ENCODE measurements at regions not wholly inside any gene's neighbourhood (a gene's known extent, or its start where the extent isn't known, plus 50 kb on each side); places are given as distances from the start of the nearest gene placed in this dataset.

DNA sequence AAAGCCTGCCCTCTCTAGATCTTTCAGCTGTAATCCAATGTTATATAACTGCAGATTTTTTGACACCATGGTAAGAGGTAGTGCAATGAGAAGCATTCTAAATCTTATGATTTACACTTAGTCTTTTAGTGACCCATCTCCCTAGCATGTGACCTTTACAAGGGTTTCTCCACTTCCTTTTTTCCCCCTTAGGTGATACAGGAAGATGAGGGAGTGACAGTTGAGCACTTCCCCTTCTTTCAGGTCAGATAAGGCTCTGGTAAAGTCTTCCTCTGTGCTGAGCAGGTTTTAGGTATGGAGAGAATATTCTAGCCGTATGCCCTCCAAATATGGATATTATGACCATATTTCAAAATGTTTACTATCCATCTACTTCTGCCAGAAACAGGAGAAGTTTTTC, 753.6 kb downstream of the JRKL start:
- Histone ChIP-seq H3K4me2 (no peak overlapping the region), H3K27me3 (ENCODE audit: insufficient read depth, low read depth) (no peaks in the 10 kb centered on the region), H3K4me3 (no peak overlapping the region), H3K36me3 (ENCODE audit: low read depth) (no peaks in the 10 kb centered on the region), H4K20me1 (ENCODE audit: insufficient read depth) (no peaks in the 10 kb centered on the region), H3K27ac (no peak overlapping the region), H3K79me2 (ENCODE audit: low read depth) (no peaks in the 10 kb centered on the region), H2AFZ (no peak overlapping the region), H3K9me2 (ENCODE audit: insufficient read depth) (no peaks in the 10 kb centered on the region), H3K4me1 (replicated peaks; ENCODE audit: insufficient read depth) (no peaks in the 10 kb centered on the region), H3F3A (ENCODE audit: insufficient read depth, low read depth) (no peaks in the 10 kb centered on the region), H3K9me3 (ENCODE audit: insufficient read depth, low read depth) (no peaks in the 10 kb centered on the region; the same call in 1 of the 2 replicates)
- intact Hi-C loops (cut with micrococcal nuclease; ENCODE audit: unreplicated experiment), result no loop called here
- no peak for DNase-seq
- ChIA-PET POLR2A (ENCODE audit: unreplicated experiment) (interaction anchor here (0.7 kb wide), 1 partner anchor 154 kb away, joined by 3 read pairs; no protein-coding TSS in a partner anchor), CTCF (no interaction called here)
- TF ChIP-seq, protein P1, sequence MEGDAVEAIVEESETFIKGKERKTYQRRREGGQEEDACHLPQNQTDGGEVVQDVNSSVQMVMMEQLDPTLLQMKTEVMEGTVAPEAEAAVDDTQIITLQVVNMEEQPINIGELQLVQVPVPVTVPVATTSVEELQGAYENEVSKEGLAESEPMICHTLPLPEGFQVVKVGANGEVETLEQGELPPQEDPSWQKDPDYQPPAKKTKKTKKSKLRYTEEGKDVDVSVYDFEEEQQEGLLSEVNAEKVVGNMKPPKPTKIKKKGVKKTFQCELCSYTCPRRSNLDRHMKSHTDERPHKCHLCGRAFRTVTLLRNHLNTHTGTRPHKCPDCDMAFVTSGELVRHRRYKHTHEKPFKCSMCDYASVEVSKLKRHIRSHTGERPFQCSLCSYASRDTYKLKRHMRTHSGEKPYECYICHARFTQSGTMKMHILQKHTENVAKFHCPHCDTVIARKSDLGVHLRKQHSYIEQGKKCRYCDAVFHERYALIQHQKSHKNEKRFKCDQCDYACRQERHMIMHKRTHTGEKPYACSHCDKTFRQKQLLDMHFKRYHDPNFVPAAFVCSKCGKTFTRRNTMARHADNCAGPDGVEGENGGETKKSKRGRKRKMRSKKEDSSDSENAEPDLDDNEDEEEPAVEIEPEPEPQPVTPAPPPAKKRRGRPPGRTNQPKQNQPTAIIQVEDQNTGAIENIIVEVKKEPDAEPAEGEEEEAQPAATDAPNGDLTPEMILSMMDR (conservative IDR thresholded peaks at IDR 0.05), result no peak
- no peak for TF ChIP-seq EZH2 (IDR thresholded peaks at IDR 0.05; ENCODE audit: low read depth)
- BruUV-seq (replicated peaks), result no TSS peak

DNA sequence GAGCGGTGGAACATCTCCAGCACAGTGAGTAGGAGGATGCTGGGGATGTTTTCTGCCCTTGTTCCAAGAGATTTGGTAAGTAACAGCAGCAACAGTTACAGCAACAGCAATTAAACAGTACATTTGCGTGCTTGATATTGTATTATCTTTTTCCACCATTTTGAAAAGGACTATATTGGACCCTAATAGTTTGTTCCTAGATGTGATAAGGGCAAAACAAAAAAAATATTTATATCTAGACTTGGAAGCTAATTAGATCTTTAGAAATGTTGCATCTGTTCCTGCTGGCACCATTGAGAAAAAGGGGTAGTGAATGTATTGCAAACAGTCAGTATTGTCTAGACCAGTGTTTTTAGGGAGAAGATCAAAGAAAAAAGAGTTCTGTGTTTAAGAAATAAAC, 759.9 kb downstream of the JRKL start:
- ChIA-PET CTCF (no interaction called here), POLR2A (ENCODE audit: unreplicated experiment) (no interaction called here)
- H3K9me3 ChIP-seq (ENCODE audit: insufficient read depth, low read depth), result no peaks in the 10 kb centered on the region
- intact Hi-C loops (cut with micrococcal nuclease; ENCODE audit: unreplicated experiment), result no loop called here
- BruUV-seq (replicated peaks), result no TSS peak
- no peak overlapping the region for H2AFZ ChIP-seq
- DNase-seq, result no peak
- no peak overlapping the region for H3K27ac ChIP-seq
- no peaks in the 10 kb centered on the region for H3F3A ChIP-seq (ENCODE audit: insufficient read depth, low read depth)
- TF ChIP-seq EZH2 (IDR thresholded peaks at IDR 0.05; ENCODE audit: low read depth), result no peak
- no peak overlapping the region for H3K4me3 ChIP-seq
- H3K4me2 ChIP-seq, result no peak overlapping the region
- H3K27me3 ChIP-seq (ENCODE audit: insufficient read depth, low read depth), result no peaks in the 10 kb centered on the region
- no peaks in the 10 kb centered on the region for H3K9me2 ChIP-seq (ENCODE audit: insufficient read depth)
- H3K36me3 ChIP-seq (ENCODE audit: low read depth), result no peaks in the 10 kb centered on the region
- no peaks in the 10 kb centered on the region for H3K4me1 ChIP-seq (replicated peaks; ENCODE audit: insufficient read depth)
- H4K20me1 ChIP-seq (ENCODE audit: insufficient read depth), result no peaks in the 10 kb centered on the region
- H3K79me2 ChIP-seq (ENCODE audit: low read depth), result no peaks in the 10 kb centered on the region

DNA sequence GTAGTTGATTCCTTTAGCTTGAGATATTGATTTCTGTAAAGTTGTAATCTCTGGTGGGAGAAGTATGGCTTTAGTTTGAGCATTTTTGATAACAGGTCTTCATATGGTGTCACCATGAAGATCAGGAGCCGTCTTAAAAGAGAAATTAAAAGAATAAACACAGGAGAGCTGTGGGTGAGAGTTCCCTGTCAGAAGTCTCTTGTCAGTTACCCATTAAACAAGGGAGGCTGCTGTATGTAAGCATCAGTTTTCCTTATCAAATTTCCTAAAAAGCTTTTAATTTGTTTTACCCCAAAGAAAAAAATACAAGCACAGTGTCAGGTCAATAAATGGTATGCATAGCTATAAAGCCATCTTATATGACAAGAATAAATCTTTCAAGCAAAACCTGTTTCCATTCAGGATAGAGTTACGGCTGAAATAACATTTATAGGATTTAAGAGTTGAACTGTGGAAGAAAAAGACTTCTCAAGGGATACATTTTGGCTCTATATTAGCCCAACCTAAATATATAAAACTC, 767.5 kb downstream of the JRKL start:
- CTCF ChIA-PET, result no interaction called here
- Histone ChIP-seq H4K20me1 (ENCODE audit: insufficient read depth) (no peaks in the 10 kb centered on the region; the same call in 1 of the 2 replicates), H3K9me3 (ENCODE audit: insufficient read depth, low read depth) (no peaks in the 10 kb centered on the region), H3K4me2 (no peak overlapping the region), H3K27ac (no peak overlapping the region), H3K9me2 (ENCODE audit: insufficient read depth) (no peaks in the 10 kb centered on the region), H3K79me2 (ENCODE audit: low read depth) (no peaks in the 10 kb centered on the region), H3K4me3 (no peak overlapping the region), H3F3A (ENCODE audit: insufficient read depth, low read depth) (no peaks in the 10 kb centered on the region), H3K27me3 (ENCODE audit: insufficient read depth, low read depth) (no peaks in the 10 kb centered on the region), H3K36me3 (ENCODE audit: low read depth) (no peaks in the 10 kb centered on the region), H2AFZ (no peak overlapping the region), H3K4me1 (replicated peaks; ENCODE audit: insufficient read depth) (no peaks in the 10 kb centered on the region)
- intact Hi-C loops (cut with micrococcal nuclease; ENCODE audit: unreplicated experiment), result no loop called here
- no peak for DNase-seq
- POLR2A ChIA-PET (ENCODE audit: unreplicated experiment), result no interaction called here
- TF ChIP-seq EZH2 (IDR thresholded peaks at IDR 0.05; ENCODE audit: low read depth), result no peak
- TF ChIP-seq, protein P1 (conservative IDR thresholded peaks at IDR 0.05), result no peak
- BruUV-seq (replicated peaks), result no TSS peak

DNA sequence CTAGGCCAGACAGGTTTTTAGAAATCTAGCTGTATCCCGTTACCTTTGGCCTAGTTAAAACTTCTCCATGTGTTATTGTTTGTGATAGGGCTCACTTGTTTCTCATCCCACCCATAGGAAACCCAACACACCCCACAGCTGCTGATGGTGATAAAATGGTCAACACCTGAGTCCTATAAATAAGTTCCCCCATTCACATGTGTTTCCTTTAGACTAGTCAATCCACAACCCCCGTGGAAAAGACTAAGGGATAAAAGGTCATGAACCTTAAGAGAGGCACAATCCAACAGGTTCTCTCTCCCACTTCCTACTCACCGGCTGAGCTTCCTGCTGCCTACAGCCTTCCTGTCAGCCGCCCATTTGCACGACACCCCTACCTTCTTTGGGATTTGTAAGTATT, 768.4 kb downstream of the JRKL start:
- Histone ChIP-seq H2AFZ (no peak overlapping the region), H3K9me3 (ENCODE audit: insufficient read depth, low read depth) (no peaks in the 10 kb centered on the region), H3K4me1 (replicated peaks; ENCODE audit: insufficient read depth) (no peaks in the 10 kb centered on the region), H3K9me2 (ENCODE audit: insufficient read depth) (no peaks in the 10 kb centered on the region), H4K20me1 (ENCODE audit: insufficient read depth) (no peaks in the 10 kb centered on the region; the same call in 1 of the 2 replicates), H3F3A (ENCODE audit: insufficient read depth, low read depth) (no peaks in the 10 kb centered on the region), H3K36me3 (ENCODE audit: low read depth) (no peaks in the 10 kb centered on the region), H3K27ac (no peak overlapping the region), H3K27me3 (ENCODE audit: insufficient read depth, low read depth) (no peaks in the 10 kb centered on the region), H3K4me2 (no peak overlapping the region), H3K4me3 (no peak overlapping the region), H3K79me2 (ENCODE audit: low read depth) (no peaks in the 10 kb centered on the region)
- ChIA-PET CTCF (no interaction called here), POLR2A (ENCODE audit: unreplicated experiment) (no interaction called here)
- no peak for TF ChIP-seq EZH2 (IDR thresholded peaks at IDR 0.05; ENCODE audit: low read depth)
- TF ChIP-seq, protein P1 (conservative IDR thresholded peaks at IDR 0.05), result no peak
- DNase-seq, result no peak
- intact Hi-C loops (cut with micrococcal nuclease; ENCODE audit: unreplicated experiment), result no loop called here
- no TSS peak for BruUV-seq (replicated peaks)

Measured in PC-9 (cell line).